Mucosa of descending colon (tissue), 3 donors: ENCODE measurements at regions not wholly inside any gene's neighbourhood (a gene's known extent, or its start where the extent isn't known, plus 50 kb on each side); places are given as distances from the start of the nearest gene placed in this dataset.

ENCODE experiments used
- ATAC-seq: fragments of 200-7000 bp; cut with Tn5 transposase; one replicate; pipeline ENCODE4 v1.9.1; 2020; ENCODE audit warnings: mild to moderate bottlenecking, moderate library complexity
- DNase-seq, 3 donors: peaks; one replicate each; pipeline ENCODE4 v3.0.0-alpha.2; 2020
- H3K36me3 ChIP-seq: fragments of 200-600 bp; one replicate; pipeline ENCODE4 v1.8.0; 2021; ENCODE audit warnings: low read depth, mild to moderate bottlenecking
- H3K4me1 ChIP-seq: fragments of 200-600 bp; one replicate; pipeline ENCODE4 v1.8.0; 2021; ENCODE audit warnings: low read depth, mild to moderate bottlenecking
- H3K4me3 ChIP-seq: fragments of 200-600 bp; one replicate; pipeline ENCODE4 v1.8.0; 2021; ENCODE audit warnings: mild to moderate bottlenecking
- H3K9me3 ChIP-seq: fragments of 200-600 bp; one replicate; pipeline ENCODE4 v1.8.0; 2021; ENCODE audit warnings: mild to moderate bottlenecking
- CTCF ChIP-seq: fragments of 200-600 bp; IDR thresholded peaks from one replicate; pipeline ENCODE4 v1.8.0; 2022; ENCODE audit warnings: antibody characterized with exemption, mild to moderate bottlenecking
- intact Hi-C, 2 donors: fragments of 100-400 bp; cut with DNase I in 1 of 2; cut with micrococcal nuclease in 1 of 2; formaldehyde crosslinking; loops; one replicate each; pipeline versions ENCODE4 v1.11.0 to v1.11.1; 2022; cut with DNase I, micrococcal nuclease
- donor health status: DM: no; HTN: no; CAD: no; lungs with moderate emphysema.
- donor health status: DM: no; HTN: no; CAD: no.
- donor health status: DM: no; HTN: yes; CAD: no.

GRCh38 chr10:128712661-128713400 is 586.6 kb upstream of the MKI67 start:
- no peak for TF ChIP-seq CTCF
- ATAC-seq (no peak), DNase-seq (no peak)
- H3K36me3 ChIP-seq, result no peaks in the 10 kb centered on the region
- no peaks in the 10 kb centered on the region for H3K4me1 ChIP-seq
- H3K4me3 ChIP-seq, result no peak overlapping the region
- intact Hi-C loops, result no loop called here
- no peaks in the 10 kb centered on the region for H3K9me3 ChIP-seq

GRCh38 chr10:128713471-128713870 is 587.2 kb upstream of the MKI67 start:
- Histone ChIP-seq H3K36me3 (no peaks in the 10 kb centered on the region), H3K4me3 (no peak overlapping the region), H3K4me1 (no peaks in the 10 kb centered on the region), H3K9me3 (no peaks in the 10 kb centered on the region)
- ATAC-seq, result no peak
- no peak for TF ChIP-seq CTCF
- no peak for DNase-seq
- intact Hi-C loops, result no loop called here

- no peaks in the 10 kb centered on the region for H3K4me1 ChIP-seq
- no peak for TF ChIP-seq CTCF
- H3K36me3 ChIP-seq, result no peaks in the 10 kb centered on the region
- intact Hi-C loops, result no loop called here
- no peaks in the 10 kb centered on the region for H3K9me3 ChIP-seq
- DNase-seq (no peak), ATAC-seq (no peak)
- no peak overlapping the region for H3K4me3 ChIP-seq
These were observed 587.8 kb upstream of the MKI67 start for GRCh38 chr10:128713874-128714570.

- H3K4me3 ChIP-seq, result no peak overlapping the region
- no peak for TF ChIP-seq CTCF
- H3K4me1 ChIP-seq, result no peaks in the 10 kb centered on the region
- intact Hi-C loops, result no loop called here
- no peaks in the 10 kb centered on the region for H3K9me3 ChIP-seq
- H3K36me3 ChIP-seq, result no peaks in the 10 kb centered on the region
- no peak for ATAC-seq
- DNase-seq, result no peak
These were observed 588.6 kb upstream of the MKI67 start for GRCh38 chr10:128714644-128715415.

GRCh38 chr10:128716181-128716580 is 590.0 kb upstream of the MKI67 start:
- no peak for ATAC-seq
- no peak for TF ChIP-seq CTCF
- Histone ChIP-seq H3K4me3 (no peak overlapping the region), H3K4me1 (no peaks in the 10 kb centered on the region), H3K36me3 (no peaks in the 10 kb centered on the region), H3K9me3 (no peaks in the 10 kb centered on the region)
- DNase-seq, result no peak
- intact Hi-C loops, result no loop called here
